LNCAP (cell line): ENCODE measurements at regions not wholly inside any gene's neighbourhood (a gene's known extent, or its start where the extent isn't known, plus 50 kb on each side); places are given as distances from the start of the nearest gene placed in this dataset.

ENCODE experiments used
- CTCF ChIP-seq: fragments of 450-650 bp; IDR thresholded peaks from 2 replicates; pipeline ENCODE4 v1.5.1; 2017; ENCODE audit warnings: mild to moderate bottlenecking

GRCh38 chr10:9198611-9199010 lies 1144.1 kb downstream of the GATA3 start:
- TF ChIP-seq CTCF = no peak

GRCh38 chr10:9205558-9205957 lies 1151.1 kb downstream of the GATA3 start:
- TF ChIP-seq CTCF = no peak

- peak; percentile 81 for TF ChIP-seq CTCF
Observed at GRCh38 chr10:9209105-9209798, 1154.8 kb downstream of the GATA3 start.

GRCh38 chr10:9211228-9211627 lies 1156.7 kb downstream of the GATA3 start:
- peak; percentile 37; the same call in 1 of the 2 replicates for TF ChIP-seq CTCF

- no peak for TF ChIP-seq CTCF
Observed at GRCh38 chr10:9214618-9215017, 1160.1 kb downstream of the GATA3 start.

GRCh38 chr10:9215121-9215520 lies 1160.6 kb downstream of the GATA3 start:
- TF ChIP-seq CTCF = no peak

GRCh38 chr10:9219860-9220259 lies 1165.4 kb downstream of the GATA3 start:
- no peak for TF ChIP-seq CTCF

GRCh38 chr10:9222917-9223316 lies 1168.4 kb downstream of the GATA3 start:
- no peak for TF ChIP-seq CTCF
